ENCODE measurements at regions not wholly inside any gene's neighbourhood (a gene's known extent, or its start where the extent isn't known, plus 50 kb on each side); places are given as distances from the start of the nearest gene placed in this dataset.
"Not testable (repeated sequence)": the region's sequence is repeated elsewhere in the genome, so short reads cannot be mapped to it uniquely, and the experiment has no call there.

DNA sequence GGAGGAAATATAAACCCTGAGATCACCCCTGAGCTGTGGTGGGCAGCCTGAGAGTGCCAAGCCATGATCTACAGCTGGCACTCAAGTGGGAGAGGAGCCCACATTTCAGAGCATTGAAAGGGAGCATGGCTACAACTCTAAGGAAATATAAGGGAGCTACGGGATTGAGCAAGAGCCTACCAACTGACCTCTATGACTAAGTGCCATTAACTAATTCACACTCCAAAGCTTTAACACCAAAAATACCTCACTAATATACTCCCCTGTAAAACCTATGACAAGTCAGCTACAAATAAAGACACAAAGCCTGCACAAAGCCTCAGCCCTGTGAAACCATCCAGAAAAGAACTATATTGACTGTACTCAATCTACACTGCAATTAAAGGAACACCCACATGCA, 286.8 kb upstream of the RPS23 start:
- DNase-seq = no peak

DNA sequence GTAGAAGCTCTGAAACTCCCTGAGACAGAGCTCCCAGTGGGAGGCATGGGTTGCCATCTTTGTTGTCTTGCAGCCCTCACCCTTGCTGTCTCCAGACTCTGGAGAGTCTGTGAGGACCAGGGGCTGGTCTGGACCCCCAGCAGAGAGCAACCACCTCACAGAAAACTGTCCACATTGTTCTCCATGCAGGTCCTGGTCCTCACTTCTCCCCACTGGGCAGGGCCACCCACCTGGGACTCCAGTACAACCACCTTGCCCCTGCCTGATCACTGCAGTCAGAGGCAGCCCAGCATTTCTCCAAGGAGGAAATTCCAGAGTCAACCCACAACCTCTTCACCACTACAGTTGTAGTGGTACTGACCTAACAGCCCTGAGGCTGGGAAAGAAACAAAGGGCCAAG, 285.6 kb upstream of the RPS23 start:
- DNase-seq = no peak

GRCh38 chr5:82562696-82563240, 284.6 kb upstream of the RPS23 start:
- DNase-seq = no peak

GRCh38 chr5:82561797-82562196, 283.6 kb upstream of the RPS23 start:
- no peak for DNase-seq

DNA sequence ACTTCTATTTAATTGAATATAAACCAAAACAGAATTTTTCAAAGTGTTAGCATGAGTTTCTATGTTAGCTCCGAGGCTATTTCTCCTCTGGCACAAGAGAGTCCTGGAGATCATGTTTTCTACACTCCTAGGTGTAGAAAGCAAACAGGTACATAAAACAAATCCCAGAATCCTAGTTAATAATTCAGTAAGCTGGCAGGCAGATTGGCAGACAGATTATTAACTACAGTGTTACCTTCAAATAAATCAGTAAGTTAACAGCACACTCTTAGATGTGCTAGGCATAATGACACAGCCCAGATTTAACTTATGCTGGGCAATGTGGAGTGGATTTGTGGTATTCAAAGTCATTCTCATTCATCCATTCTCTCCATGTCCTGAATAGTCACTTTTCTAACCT, 282.8 kb upstream of the RPS23 start:
- no peak for DNase-seq

DNA sequence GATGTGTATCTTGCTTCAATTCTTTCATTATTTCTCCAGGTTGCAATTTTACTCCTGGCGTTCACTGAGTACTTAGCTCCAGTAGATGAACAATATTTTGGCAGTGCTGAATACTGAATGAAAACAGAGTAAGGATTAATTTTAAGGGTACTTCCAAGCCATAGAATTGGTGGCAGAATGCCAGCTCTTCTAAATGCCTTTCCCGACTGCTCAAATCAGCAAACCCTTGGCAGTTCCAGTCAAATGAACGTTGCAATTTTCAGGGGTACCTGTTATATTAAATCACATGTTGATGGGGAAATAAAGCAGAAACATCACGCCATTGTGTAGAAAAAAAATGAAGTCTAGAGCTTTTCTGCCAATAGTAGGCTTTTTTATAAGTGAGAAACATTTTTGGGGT, 282.4 kb upstream of the RPS23 start:
- no peak for DNase-seq

DNA sequence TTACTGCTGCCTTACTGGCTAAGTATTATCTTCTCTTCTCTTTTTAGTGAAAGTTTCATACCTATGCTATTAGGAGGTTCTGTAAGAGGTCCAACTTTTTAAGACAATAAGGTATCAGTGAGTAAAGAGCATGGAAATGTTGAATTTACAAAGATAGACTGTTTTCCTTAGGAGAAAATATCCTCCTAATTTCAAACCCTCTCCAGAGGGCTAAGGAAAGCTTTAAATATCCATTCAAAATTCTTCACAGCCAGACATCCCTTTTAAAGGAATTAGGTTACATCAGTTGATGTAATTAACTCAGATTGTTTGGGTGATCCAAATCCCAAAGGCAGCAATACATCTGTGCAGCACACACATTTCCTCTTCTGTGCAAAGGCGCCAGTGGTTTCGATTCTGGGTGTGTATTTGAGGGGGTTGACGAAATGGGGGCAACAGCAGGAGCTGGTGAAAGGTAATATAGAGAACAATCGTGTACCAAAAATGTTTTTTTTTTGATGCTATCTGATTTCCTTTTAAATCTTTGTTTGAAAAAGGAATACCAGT, 273.8 kb upstream of the RPS23 start:
- DNase-seq = no peak

- DNase-seq = no peak
Observed at GRCh38 chr5:82551192-82551591, 273.0 kb upstream of the RPS23 start.

DNA sequence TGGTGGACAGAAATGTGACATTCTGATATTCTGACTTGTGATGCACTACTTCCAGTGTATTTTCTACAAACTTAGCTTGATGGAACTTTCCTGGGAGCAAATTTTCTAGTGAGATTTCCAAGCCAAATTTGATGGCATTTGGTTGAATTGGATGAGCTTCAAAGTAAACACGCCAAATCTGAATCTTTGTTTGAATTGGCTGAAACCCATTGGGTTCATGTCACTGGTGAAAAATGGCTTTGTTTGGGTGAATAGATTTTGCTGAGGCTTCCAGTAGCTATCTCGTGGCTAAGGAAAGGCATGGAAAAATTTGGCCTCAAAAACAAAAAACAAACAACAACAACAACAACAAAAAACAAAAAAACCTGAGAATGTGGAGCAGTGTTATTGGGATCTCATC, 271.1 kb upstream of the RPS23 start:
- no peak for DNase-seq

DNA sequence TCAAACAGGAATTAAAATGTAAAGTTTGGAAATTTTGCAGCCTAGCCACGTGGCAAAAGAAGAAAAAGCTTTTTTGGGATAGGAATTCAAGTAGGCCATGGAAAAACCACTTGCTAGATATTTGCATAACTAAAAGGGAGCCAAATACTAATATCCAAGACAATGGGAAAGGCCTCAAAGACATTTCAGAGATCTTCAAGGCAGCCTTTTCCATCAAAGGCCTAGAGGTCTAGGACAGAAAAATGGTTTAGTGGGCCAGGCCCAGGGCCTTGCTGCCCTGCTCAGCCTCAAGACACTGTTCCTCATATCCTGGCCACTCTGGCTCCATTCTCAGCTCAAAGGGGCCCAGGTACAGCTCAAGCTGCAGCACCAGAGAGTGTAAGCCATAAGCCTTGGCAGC, 265.9 kb upstream of the RPS23 start:
- no peak for DNase-seq

- no peak for DNase-seq
Observed at GRCh38 chr5:82540301-82540700, 262.1 kb upstream of the RPS23 start.

- no peak for DNase-seq
Observed at GRCh38 chr5:82538339-82539034, 260.3 kb upstream of the RPS23 start.

DNA sequence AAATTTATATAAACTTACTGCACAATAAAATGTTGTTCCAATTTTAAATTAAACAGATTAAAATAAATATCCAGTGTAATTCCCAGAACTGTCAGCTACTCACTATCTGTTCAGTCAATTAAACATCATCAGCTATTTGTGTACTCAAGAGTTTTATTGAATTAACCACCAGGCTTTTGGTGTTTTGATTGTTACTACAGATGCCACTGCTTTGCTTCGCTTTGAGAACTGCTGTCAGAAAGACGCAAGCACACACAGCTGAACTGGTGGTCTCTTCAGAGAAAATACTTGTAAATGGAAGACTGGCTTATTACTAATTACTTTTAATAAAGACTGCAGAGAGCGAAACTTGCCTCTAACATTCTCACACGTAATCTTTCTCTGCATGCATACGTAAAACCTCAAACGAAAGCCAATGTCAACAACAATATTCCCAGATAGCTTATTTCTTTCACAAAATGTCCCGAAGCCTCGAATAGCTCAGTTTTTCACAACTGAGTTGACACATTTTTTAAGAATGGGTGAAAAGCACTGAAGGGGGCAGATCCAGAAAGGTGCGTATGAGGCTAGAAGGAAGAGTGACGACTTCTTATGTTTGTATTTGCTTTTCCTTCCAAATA, 259.6 kb upstream of the RPS23 start:
- DNase-seq = no peak

DNA sequence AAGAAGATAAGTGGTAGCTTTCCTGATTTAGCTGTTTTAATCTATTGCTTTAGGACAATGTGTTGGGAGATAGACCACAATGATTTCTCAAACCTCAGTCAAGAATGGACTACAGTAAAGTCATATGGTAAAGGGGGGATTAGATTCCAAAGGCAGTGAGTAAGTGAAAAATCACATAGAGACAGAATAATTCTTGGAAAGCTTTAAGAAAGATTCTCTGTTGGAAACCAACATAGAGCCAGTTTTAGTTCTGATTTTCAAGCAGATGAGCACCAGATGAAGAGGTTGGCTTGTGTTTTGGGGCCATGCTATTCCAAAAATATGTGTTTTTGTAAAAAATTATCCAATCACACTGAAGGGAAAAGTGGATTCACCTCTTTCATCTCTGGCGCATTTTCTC, 256.8 kb upstream of the RPS23 start:
- DNase-seq = no peak

DNA sequence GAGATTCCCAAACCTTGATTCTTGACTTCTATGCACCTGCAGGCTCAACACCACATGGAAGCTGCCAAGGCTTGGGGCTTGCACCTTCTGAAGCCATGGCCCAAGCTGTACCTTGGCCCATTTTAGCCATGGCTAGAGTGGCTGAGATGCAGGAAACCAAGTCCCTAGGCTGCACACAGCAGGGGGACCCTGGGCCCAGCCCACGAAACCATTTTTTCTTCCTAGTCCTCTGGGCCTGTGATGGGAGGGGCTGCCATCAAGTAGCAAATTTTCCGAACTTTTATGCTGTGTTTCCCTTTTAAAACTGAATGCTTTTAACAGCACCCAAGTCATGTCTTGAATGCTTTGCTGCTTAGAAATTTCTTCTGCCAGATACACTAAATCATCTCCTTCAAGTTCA, 253.9 kb upstream of the RPS23 start:
- not testable (repeated sequence) for DNase-seq

DNA sequence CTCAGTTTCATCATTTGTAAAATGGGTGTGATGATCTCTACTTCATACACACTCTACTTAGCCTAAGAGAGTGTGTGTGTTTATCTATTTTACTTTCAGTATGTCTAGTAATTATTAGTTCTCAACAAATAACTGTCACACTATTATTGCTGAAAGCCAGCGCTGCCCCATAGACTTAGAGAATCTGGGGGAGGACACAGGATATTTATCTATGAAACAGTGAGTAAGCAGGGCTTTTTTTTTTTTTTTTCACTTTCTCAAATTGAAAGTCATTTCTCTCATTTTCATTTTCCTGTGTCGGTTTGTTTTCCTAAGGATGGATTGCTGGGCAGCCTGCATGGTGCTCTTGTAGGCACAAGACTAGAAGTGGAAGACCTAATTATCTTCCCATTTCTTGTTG, 248.4 kb upstream of the RPS23 start:
- DNase-seq = no peak

DNA sequence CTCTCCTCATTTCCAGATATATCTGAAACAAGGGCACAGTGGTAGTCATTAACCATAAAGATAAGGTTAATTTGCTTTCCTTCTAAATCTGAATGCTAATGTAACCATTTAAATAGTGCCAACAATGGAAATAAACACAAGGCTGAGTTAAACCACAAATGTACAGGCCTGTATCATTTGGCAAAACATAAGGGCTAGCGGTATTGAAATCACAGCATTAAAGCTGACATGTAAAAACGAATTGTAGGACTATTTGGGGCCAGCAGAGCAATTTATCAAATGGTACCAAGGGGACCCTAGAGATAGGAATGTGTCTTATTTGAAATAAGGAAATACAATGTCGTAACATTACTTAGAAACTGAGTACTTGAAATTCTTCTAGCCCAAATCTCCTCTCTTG, 247.5 kb upstream of the RPS23 start:
- no peak for DNase-seq

DNA sequence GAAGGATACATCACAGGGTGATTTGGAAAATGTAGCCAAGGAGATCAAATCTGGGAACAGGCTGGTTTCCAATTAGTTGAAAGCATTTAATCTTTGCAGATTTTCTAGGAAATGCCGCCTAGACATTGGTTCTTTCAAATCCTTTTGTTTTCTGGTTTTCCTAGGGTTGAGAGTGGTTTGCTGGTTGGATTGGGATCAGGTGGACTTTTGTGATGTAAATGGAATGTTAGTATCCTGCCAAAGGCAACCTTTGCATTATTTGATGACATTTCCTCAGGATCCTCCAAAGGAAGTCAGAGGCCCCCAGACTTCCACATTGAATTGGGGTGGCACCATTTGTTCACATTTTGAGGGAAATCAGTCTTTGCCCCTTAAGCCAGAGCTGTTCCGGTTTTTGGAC, 245.5 kb upstream of the RPS23 start:
- no peak for DNase-seq

DNA sequence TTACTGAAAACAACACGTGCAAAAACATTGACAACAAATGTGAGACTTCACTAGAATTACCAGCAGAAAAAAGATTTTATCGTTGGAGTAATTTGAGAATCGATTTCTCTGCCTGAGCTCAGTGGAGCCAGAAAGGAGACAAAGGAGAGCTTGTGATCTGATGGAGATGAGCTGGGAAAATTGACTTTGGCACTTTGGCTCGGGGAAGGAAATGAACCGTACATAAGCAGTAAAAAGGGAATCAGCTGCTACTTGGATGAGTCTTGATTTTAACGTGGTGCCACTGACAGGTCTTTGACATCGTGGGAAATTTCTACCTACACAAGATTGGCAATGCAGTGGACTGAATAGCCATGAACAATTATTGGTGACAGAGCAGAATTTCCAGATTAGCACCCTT, 244.7 kb upstream of the RPS23 start:
- no peak for DNase-seq

DNA sequence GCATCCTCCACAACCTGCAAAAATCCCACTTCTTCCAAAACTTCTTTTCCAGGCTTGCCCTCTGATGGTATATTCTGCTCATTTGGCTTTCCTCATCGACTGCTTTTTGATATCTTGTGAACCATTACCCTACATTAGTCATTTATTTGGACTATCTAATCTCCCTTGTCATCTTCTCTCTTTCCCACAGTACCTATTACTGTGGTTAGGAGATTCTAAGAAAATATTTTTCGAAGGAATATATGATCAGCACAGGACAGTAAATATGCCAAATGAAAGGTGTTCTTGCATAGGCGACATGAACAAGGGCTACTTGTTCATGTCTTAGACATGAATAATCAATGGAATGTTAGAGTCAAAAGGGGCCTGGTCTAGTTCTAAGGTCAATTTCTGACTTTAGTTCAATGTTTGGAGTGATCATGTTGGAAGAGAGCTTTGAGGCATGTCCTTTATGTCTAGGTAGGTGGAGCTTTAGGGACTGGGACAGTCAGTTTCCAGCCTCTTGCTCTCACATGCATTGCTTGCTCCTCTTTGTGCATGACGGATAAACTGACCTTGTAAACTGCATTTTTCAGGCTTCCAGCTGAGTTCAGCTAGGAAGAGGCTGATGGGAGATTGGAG, 243.4 kb upstream of the RPS23 start:
- DNase-seq = no peak

DNA sequence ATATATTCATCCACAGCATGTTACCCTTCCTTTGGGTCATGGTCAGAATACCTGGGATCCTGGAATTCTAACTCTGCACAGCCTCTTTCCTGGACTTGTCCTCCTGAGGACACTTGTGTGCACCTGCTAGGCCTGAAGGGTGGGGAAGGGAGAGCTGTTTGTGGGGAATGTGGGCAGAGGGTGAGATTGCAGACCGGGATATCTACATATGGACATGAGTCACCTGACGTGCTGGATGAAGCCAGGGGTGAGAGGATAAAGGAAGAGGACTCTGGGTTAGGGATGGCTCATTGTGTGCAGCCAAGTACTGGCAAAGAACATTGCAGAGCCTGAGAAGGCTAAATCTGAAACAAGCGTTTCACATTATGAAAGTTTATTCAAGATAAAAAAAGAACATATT, 241.4 kb upstream of the RPS23 start:
- no peak for DNase-seq

DNA sequence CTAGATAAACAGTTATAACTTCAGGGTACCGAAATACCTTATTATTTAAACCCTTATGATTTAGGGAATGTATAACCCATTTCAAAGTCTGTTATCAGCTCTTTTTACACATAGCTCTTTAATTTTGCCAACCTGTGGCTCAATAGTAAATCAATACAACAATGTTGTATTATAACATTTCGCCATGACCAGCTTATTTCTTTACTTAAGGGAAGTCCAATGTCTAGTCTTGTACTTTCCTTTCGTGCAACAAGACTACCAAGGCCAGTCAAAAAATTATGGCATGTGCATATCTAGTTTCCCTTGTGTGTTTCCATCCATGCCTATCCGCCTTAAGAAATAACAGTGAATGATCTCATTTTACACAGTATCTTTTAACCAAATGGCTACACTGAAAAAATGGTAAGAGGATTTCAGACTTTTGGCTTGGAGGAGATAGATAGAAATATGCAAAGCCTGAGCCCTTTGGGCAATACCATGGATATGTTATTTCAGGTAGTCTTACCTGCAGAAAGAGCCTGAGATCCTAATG, 239.5 kb upstream of the RPS23 start:
- no peak for DNase-seq
